ENCODE measurements at regions not wholly inside any gene's neighbourhood (a gene's known extent, or its start where the extent isn't known, plus 50 kb on each side); places are given as distances from the start of the nearest gene placed in this dataset.
A peak's percentile ranks its signal among the peaks of the same experiment; 100 is the strongest.

DNA sequence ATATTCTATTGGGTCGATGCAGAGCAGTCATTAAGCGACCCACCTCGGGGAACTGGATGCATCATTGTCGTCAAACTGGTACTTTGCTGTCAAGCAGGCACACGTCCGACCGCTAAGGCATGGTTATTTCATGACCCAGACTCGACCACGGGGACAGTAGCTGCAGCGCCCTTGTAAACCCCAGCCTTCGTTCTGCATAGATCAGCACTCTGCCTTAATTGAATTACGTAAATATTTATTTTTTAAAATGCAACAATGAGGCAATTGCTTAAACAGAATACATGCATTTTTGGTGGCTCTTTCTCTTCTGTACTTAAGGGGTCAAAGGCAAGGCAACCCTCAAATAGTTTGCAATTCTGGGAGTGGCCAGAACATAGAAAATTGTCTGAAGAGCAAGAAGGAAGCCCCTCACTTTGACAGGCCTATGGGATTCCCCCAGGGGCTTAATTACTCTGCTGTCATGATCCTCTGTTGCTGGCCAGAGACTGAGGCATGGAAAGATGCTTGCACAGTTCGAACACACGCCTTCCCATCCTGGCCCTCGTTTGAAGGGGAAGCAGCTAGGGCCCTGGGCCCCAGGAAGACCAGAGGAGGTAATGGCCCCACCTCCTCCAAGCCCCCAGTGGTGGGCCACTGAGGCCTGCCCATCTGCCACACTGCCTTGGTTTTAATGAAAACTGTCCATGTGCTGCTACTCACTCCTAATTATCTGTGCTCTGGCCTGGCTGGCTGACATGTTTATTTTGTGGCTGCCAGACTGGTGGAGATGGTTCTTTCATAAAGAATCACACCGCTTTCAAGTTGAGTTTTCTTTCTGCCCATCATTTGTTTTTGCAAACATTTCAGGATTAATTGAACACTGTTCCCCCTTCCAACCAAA, 169.7 kb upstream of the MAST4 start:
- Histone ChIP-seq H3K4me1 (ENCODE audit: control insufficient read depth, low read length) (no peaks in the 10 kb centered on the region), H3K79me2 (ENCODE audit: control insufficient read depth, low read length) (no peaks in the 10 kb centered on the region), H3K4me2 (ENCODE audit: low read length) (no peak overlapping the region), H3K27ac (ENCODE audit: low read depth, low read length) (no peak overlapping the region), H3K9me2 (replicated peaks; ENCODE audit: control insufficient read depth, low read length) (no peaks in the 10 kb centered on the region; the same call in 1 of the 2 replicates), H3K36me3 (ENCODE audit: control insufficient read depth, low read length) (no peaks in the 10 kb centered on the region), H3K9me3 (ENCODE audit: control insufficient read depth, insufficient read depth, low read length) (no peaks in the 10 kb centered on the region), H3F3A (ENCODE audit: control insufficient read depth, insufficient read depth) (no peaks in the 10 kb centered on the region), H3K27me3 (ENCODE audit: control insufficient read depth, low read length) (no peaks in the 10 kb centered on the region), H4K20me1 (ENCODE audit: control insufficient read depth, insufficient read depth, low read depth, low read length) (no peaks in the 10 kb centered on the region), H3K4me3 (ENCODE audit: low read length) (no peak overlapping the region)
- no peak for TF ChIP-seq EZH2phosphoT487 (IDR thresholded peaks at IDR 0.05; ENCODE audit: borderline replicate concordance, low read length)
- TF ChIP-seq, protein P1, sequence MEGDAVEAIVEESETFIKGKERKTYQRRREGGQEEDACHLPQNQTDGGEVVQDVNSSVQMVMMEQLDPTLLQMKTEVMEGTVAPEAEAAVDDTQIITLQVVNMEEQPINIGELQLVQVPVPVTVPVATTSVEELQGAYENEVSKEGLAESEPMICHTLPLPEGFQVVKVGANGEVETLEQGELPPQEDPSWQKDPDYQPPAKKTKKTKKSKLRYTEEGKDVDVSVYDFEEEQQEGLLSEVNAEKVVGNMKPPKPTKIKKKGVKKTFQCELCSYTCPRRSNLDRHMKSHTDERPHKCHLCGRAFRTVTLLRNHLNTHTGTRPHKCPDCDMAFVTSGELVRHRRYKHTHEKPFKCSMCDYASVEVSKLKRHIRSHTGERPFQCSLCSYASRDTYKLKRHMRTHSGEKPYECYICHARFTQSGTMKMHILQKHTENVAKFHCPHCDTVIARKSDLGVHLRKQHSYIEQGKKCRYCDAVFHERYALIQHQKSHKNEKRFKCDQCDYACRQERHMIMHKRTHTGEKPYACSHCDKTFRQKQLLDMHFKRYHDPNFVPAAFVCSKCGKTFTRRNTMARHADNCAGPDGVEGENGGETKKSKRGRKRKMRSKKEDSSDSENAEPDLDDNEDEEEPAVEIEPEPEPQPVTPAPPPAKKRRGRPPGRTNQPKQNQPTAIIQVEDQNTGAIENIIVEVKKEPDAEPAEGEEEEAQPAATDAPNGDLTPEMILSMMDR (IDR thresholded peaks at IDR 0.05; ENCODE audit: low read depth, low read length, poor library complexity, severe bottlenecking), result no peak

DNA sequence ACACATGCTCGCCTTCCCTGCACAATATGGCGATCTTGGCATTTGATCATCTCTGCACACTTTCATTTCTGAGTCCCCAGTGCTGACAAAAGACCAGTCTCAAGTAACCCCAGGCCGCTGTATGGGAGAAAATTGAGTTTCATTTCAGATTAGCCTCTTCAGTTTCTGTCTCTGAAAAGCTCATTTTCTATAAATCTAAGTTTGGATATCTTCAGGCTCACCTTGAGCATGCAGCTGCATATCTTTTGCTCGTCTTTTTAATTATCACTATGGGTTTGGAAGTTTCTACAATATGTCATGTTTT, 169.1 kb upstream of the MAST4 start:
- Histone ChIP-seq H3K4me3 (ENCODE audit: low read length) (no peak overlapping the region), H3K27me3 (ENCODE audit: control insufficient read depth, low read length) (no peaks in the 10 kb centered on the region), H3K4me1 (ENCODE audit: control insufficient read depth, low read length) (no peaks in the 10 kb centered on the region), H3K9me2 (replicated peaks; ENCODE audit: control insufficient read depth, low read length) (no peaks in the 10 kb centered on the region; the same call in 1 of the 2 replicates), H4K20me1 (ENCODE audit: control insufficient read depth, insufficient read depth, low read depth, low read length) (no peaks in the 10 kb centered on the region), H3K27ac (ENCODE audit: low read depth, low read length) (no peak overlapping the region), H3K79me2 (ENCODE audit: control insufficient read depth, low read length) (no peaks in the 10 kb centered on the region), H3K9me3 (ENCODE audit: control insufficient read depth, insufficient read depth, low read length) (no peaks in the 10 kb centered on the region), H3K36me3 (ENCODE audit: control insufficient read depth, low read length) (no peaks in the 10 kb centered on the region), H3K4me2 (ENCODE audit: low read length) (no peak overlapping the region), H3F3A (ENCODE audit: control insufficient read depth, insufficient read depth) (no peaks in the 10 kb centered on the region)
- TF ChIP-seq, protein P1 (IDR thresholded peaks at IDR 0.05; ENCODE audit: low read depth, low read length, poor library complexity, severe bottlenecking), result no peak
- TF ChIP-seq EZH2phosphoT487 (IDR thresholded peaks at IDR 0.05; ENCODE audit: borderline replicate concordance, low read length), result no peak

DNA sequence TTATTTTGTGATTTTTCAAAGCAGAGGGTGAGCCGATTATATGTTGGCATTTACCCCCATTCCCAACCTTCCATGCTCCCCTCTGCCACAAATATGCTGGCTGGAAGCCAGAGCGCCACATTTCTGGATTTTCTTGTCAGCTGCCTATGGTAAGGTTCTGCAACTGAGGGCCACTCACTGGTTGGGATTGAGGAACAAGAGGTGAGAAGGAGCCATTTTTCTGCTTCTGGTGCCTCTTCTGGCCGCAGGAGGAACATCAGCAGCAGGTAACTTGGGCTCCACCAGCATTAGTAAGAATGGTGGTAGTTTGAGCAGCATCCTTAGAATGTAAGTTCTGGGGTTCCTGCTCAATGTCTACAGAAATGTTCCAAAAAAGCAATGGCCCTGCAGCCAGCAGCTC, 159.5 kb upstream of the MAST4 start:
- Histone ChIP-seq H3K9me2 (replicated peaks; ENCODE audit: control insufficient read depth, low read length) (no peaks in the 10 kb centered on the region), H3K4me3 (ENCODE audit: low read length) (no peak overlapping the region), H4K20me1 (ENCODE audit: control insufficient read depth, insufficient read depth, low read depth, low read length) (no peaks in the 10 kb centered on the region), H3K4me2 (ENCODE audit: low read length) (no peak overlapping the region), H3K9me3 (ENCODE audit: control insufficient read depth, insufficient read depth, low read length) (no peaks in the 10 kb centered on the region), H3K79me2 (ENCODE audit: control insufficient read depth, low read length) (no peaks in the 10 kb centered on the region), H3K27me3 (ENCODE audit: control insufficient read depth, low read length) (no peaks in the 10 kb centered on the region), H3K27ac (ENCODE audit: low read depth, low read length) (no peak overlapping the region), H3K4me1 (ENCODE audit: control insufficient read depth, low read length) (no peaks in the 10 kb centered on the region), H3F3A (ENCODE audit: control insufficient read depth, insufficient read depth) (no peaks in the 10 kb centered on the region), H3K36me3 (ENCODE audit: control insufficient read depth, low read length) (no peaks in the 10 kb centered on the region)
- TF ChIP-seq, protein P1 (IDR thresholded peaks at IDR 0.05; ENCODE audit: low read depth, low read length, poor library complexity, severe bottlenecking), result peak; percentile 57
- TF ChIP-seq EZH2phosphoT487 (IDR thresholded peaks at IDR 0.05; ENCODE audit: borderline replicate concordance, low read length), result no peak

Data from DOHH2 (cell line).